Fibroblast of mammary gland (primary cell): ENCODE measurements at regions not wholly inside any gene's neighbourhood (a gene's known extent, or its start where the extent isn't known, plus 50 kb on each side); places are given as distances from the start of the nearest gene placed in this dataset.

Experiments used
- DNase-seq: peaks from one replicate; pipeline ENCODE4 v3.0.0-alpha.2; 2010; ENCODE audit warnings: low read depth
- H3K4me3 ChIP-seq: 2 replicates; pipeline ENCODE4 v1.5.1; 2011; ENCODE audit warnings: low read depth, mild to moderate bottlenecking, low read length, moderate library complexity; ENCODE audit not compliant: control insufficient read depth
- CTCF ChIP-seq: conservative IDR thresholded peaks from 2 replicates; pipeline ENCODE4 v1.5.1; 2011; ENCODE audit warnings: low read depth, low read length, inconsistent platforms; ENCODE audit not compliant: control insufficient read depth, insufficient read depth

- no peak for TF ChIP-seq CTCF
- no peak overlapping the region for H3K4me3 ChIP-seq
- DNase-seq, result no peak
These were observed 478.3 kb downstream of the DMRT2 start for GRCh38 chr9:1528456-1528855.

- no peak for TF ChIP-seq CTCF
These were observed 480.5 kb downstream of the DMRT2 start for GRCh38 chr9:1530696-1531095.

GRCh38 chr9:1531424-1531823 lies 481.3 kb downstream of the DMRT2 start:
- no peak for DNase-seq
- TF ChIP-seq CTCF, result no peak
- no peak overlapping the region for H3K4me3 ChIP-seq

More at GRCh38 chr9:1530696-1531095, 480.5 kb downstream of the DMRT2 start:
- no peak overlapping the region for H3K4me3 ChIP-seq
- DNase-seq, result no peak

- DNase-seq, result no peak
- no peak overlapping the region for H3K4me3 ChIP-seq
- TF ChIP-seq CTCF, result no peak
These were observed 482.0 kb downstream of the DMRT2 start for GRCh38 chr9:1532171-1532570.

- no peak for TF ChIP-seq CTCF
- no peak for DNase-seq
- no peak overlapping the region for H3K4me3 ChIP-seq
These were observed 480.1 kb upstream of the SMARCA2 start for GRCh38 chr9:1535051-1535450.

- DNase-seq, result no peak
- no peak for TF ChIP-seq CTCF
- no peak overlapping the region for H3K4me3 ChIP-seq
These were observed 479.5 kb upstream of the SMARCA2 start for GRCh38 chr9:1535599-1535998.

- no peak overlapping the region for H3K4me3 ChIP-seq
- no peak for TF ChIP-seq CTCF
- no peak for DNase-seq
These were observed 478.5 kb upstream of the SMARCA2 start for GRCh38 chr9:1536522-1537170.
